OCI-LY3 (cell line): ENCODE measurements at regions not wholly inside any gene's neighbourhood (a gene's known extent, or its start where the extent isn't known, plus 50 kb on each side); places are given as distances from the start of the nearest gene placed in this dataset.

Experiments
- EZH2phosphoT487 ChIP-seq: fragments of 200-600 bp; shearing (Covaris generic); IDR thresholded peaks from 2 replicates; pipeline ENCODE4 v1.6.1; 2018; ENCODE audit warnings: antibody characterized with exemption, mixed run types, low read depth
- TF ChIP-seq, protein P1 (sequence below): fragments of 200-600, 300-600 bp; sonication (generic); IDR thresholded peaks from 2 replicates; pipeline ENCODE4 v1.5.1; 2014; ENCODE audit warnings: antibody characterized with exemption, low read length, low read depth

DNA sequence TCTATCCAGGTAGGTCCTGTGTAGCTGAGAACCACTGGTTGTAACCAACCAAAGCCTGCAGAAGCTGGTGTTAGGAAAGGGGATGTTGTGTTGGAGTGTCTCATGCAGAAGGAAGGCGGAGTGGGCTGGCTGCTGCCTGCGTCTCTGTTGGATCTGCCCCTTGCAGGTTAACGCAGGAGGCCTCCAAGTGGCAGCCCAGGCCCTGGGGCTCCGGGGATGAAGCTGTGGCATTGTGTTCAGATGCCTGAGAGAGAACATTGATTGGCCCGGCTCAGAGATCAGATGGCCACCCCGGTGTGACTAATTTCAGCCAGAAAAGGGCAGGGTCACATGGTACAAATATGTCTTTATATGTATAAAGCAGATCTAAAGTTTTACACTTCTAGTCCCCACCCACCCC lies 216.0 kb downstream of the GLI2 start:
- TF ChIP-seq, protein P1, sequence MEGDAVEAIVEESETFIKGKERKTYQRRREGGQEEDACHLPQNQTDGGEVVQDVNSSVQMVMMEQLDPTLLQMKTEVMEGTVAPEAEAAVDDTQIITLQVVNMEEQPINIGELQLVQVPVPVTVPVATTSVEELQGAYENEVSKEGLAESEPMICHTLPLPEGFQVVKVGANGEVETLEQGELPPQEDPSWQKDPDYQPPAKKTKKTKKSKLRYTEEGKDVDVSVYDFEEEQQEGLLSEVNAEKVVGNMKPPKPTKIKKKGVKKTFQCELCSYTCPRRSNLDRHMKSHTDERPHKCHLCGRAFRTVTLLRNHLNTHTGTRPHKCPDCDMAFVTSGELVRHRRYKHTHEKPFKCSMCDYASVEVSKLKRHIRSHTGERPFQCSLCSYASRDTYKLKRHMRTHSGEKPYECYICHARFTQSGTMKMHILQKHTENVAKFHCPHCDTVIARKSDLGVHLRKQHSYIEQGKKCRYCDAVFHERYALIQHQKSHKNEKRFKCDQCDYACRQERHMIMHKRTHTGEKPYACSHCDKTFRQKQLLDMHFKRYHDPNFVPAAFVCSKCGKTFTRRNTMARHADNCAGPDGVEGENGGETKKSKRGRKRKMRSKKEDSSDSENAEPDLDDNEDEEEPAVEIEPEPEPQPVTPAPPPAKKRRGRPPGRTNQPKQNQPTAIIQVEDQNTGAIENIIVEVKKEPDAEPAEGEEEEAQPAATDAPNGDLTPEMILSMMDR: no peak
- no peak for TF ChIP-seq EZH2phosphoT487
